HUES6 (cell line): ENCODE measurements at regions not wholly inside any gene's neighbourhood (a gene's known extent, or its start where the extent isn't known, plus 50 kb on each side); places are given as distances from the start of the nearest gene placed in this dataset.

Source experiments
- H3K27ac ChIP-seq: 2 replicates; pipeline ENCODE4 v1.7.0; 2013; ENCODE audit warnings: low read depth, mild to moderate bottlenecking, low read length, inconsistent platforms
- H3K27me3 ChIP-seq: 2 replicates; pipeline ENCODE4 v1.6.1; 2013; ENCODE audit warnings: low read length; ENCODE audit not compliant: control insufficient read depth, insufficient read depth
- H3K36me3 ChIP-seq: 2 replicates; pipeline ENCODE4 v1.6.1; 2013; ENCODE audit warnings: low read length; ENCODE audit not compliant: control insufficient read depth, insufficient read depth
- H3K4me1 ChIP-seq: 2 replicates; pipeline ENCODE4 v1.6.1; 2013; ENCODE audit warnings: low read length; ENCODE audit not compliant: control insufficient read depth, insufficient read depth
- H3K4me3 ChIP-seq: 2 replicates; pipeline ENCODE4 v1.5.1; 2013; ENCODE audit warnings: low read depth, low read length
- H3K9ac ChIP-seq: one replicate; pipeline ENCODE4 v1.6.1; 2013; ENCODE audit warnings: mild to moderate bottlenecking, low read length
- H3K9me3 ChIP-seq: 2 replicates; pipeline ENCODE4 v1.6.1; 2013; ENCODE audit warnings: low read depth, low read length; ENCODE audit not compliant: control insufficient read depth, insufficient read depth

DNA sequence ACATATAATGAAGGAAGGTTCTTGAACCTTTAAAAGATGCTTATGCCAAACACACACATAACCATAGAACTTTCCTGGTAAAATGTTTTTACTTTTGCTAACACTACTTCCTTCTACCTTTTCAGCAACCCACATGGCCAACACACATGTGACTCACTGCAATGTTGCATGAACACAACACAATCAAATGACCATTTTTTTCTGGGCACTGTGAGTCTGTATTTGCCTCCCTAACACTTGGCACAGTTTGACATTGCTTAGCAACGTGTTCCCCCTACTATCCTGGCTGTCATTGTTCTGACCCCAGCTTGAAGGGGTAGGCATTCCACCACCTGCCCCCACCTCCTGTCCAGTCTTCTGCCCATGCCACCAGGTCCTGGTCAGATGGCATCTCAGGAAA is 169.4 kb upstream of the PRNP start:
- no peaks in the 10 kb centered on the region for H3K27me3 ChIP-seq
- H3K9me3 ChIP-seq: no peaks in the 10 kb centered on the region
- H3K4me1 ChIP-seq: peaks cover 12% of the 10 kb centered on the region
- H3K9ac ChIP-seq: no peak overlapping the region
- H3K4me3 ChIP-seq: no peak overlapping the region
- H3K36me3 ChIP-seq: no peaks in the 10 kb centered on the region
- H3K27ac ChIP-seq: no peak overlapping the region

DNA sequence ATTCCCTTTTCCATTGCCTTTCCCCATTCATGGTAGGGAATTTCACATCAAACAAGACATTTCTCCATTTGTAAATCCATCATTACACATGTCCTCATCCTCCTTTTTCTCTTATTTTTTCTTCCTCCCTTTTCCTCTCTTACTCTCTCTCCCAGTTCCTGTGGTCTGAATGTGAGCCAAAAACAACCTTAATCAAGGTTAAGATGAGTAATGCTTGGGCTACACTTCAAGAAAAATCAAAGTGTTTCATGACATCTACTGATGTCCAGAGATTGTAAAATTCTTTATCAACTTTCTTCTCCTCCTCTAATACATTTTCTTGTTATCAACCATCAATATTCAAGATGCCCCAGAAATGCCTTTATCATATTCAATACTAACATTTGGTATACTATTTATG is 172.5 kb upstream of the PRNP start:
- Histone ChIP-seq H3K9ac (no peak overlapping the region), H3K9me3 (peaks cover 10% of the 10 kb centered on the region), H3K27ac (no peak overlapping the region), H3K4me3 (no peak overlapping the region), H3K27me3 (no peaks in the 10 kb centered on the region), H3K36me3 (no peaks in the 10 kb centered on the region), H3K4me1 (peaks cover 12% of the 10 kb centered on the region)

DNA sequence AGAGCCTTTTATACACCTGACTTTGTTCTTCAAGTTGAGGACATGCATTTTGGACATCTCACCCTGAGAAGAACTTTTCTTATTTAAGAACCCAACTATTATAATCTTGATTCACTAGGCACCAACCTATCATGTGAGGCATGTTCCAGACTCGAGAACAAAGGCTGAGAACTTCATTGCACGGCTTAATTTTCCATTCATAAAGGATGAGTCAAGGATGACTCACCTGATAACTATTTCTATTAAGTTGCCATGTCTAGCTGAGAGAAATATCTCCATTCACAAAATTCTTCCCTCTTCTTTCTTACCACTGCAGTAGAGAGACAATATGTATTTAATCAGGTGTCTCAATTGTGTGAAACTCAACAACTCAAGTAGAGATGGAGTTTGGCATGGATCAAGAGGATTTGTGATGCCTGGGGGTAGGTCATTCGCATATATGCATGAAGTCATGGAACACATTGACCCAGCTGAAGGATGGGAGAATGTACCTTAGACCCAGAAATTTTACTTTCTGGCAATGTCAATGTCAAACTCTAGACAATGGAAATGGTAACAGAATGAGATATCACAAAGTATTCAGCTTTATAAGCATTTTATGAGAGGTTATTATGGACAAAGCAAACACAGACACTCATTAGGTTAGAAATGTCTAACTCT is 173.2 kb upstream of the PRNP start:
- no peak overlapping the region for H3K4me3 ChIP-seq
- no peak overlapping the region for H3K27ac ChIP-seq
- H3K4me1 ChIP-seq: peaks cover 18% of the 10 kb centered on the region
- no peak overlapping the region for H3K9ac ChIP-seq
- no peaks in the 10 kb centered on the region for H3K36me3 ChIP-seq
- H3K27me3 ChIP-seq: no peaks in the 10 kb centered on the region
- H3K9me3 ChIP-seq: peaks cover 10% of the 10 kb centered on the region

DNA sequence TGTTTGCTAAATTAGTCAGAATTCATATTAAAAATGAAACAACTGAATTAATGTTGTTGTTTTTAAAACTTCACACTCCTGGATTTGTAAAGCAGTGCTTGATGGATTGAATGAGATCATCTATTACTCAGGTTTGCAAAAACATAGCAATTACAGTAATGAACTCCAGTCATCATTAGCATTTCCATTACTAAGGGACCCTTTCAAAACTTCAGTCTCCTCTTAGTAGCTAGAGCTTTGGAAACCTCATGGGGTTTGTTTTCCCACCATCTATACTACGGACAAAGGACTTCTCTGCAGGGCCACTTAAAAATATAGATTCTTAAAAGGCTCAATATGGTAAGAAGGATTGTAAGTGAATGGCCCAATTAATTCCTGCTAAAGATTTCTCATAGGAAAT is 174.5 kb upstream of the PRNP start:
- Histone ChIP-seq H3K27ac (no peak overlapping the region), H3K9ac (no peak overlapping the region), H3K36me3 (no peaks in the 10 kb centered on the region), H3K9me3 (peaks cover 10% of the 10 kb centered on the region), H3K4me1 (peaks cover 27% of the 10 kb centered on the region), H3K27me3 (no peaks in the 10 kb centered on the region), H3K4me3 (no peak overlapping the region)

DNA sequence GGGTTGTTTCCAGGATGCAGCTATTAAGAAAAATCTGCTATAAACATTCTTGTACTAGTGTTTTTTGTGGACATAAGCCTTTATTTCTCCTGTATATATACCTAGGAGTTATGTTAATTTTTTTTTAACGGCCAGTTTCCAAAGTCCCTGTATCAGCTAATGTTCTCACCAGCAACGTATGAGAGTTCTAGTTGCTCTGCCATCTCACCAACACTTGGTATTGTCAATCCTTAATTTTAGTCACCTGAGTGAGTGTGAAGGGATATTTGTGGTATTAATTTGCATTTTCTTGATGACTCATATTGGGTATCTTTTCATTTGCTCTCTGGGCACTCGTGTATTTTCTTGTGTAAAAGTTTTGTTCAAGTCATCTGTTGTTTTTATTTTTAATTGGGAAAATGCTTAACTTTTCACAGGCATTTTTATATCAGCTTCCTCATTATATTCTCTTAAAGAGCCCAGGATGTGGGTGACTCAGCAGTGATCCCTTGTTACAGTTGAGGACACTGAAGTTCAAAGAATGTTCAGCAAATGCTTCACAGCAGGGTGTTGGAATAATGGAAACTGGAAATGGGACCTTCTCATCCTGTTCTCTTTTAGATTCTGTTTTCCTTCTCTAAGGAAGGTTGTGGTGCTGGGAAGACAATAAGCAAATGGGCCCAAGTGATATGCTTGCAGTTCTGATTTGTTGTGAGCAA is 176.3 kb upstream of the PRNP start:
- Histone ChIP-seq H3K9ac (no peak overlapping the region), H3K27ac (no peak overlapping the region), H3K27me3 (no peaks in the 10 kb centered on the region), H3K4me1 (peaks cover 27% of the 10 kb centered on the region), H3K36me3 (no peaks in the 10 kb centered on the region), H3K9me3 (peaks cover 12% of the 10 kb centered on the region), H3K4me3 (no peak overlapping the region)

DNA sequence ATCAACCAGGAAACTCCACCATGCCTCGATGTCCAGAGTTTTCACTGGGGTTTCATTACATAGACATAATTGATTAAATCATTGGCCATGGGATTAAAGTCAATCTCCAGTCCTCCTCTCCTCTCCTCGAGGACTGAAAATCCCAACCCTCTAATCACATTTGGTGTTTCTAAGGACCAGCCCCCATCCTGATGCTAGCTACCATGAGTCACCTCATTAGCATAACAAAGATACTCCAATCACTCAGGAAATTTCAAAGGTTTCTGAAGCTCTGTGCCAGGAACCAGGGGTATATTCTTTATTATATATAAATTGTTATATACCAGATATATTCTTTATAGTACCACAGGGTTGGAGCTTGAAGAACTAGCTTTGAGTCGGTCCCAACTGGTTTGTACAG is 177.5 kb upstream of the PRNP start:
- Histone ChIP-seq H3K27ac (no peak overlapping the region; the same call in 1 of the 2 replicates), H3K27me3 (no peaks in the 10 kb centered on the region), H3K9ac (no peak overlapping the region), H3K9me3 (peaks cover 12% of the 10 kb centered on the region), H3K4me1 (peaks cover 27% of the 10 kb centered on the region), H3K4me3 (peak overlapping the region; percentile 10; the same call in 1 of the 2 replicates), H3K36me3 (no peaks in the 10 kb centered on the region)

DNA sequence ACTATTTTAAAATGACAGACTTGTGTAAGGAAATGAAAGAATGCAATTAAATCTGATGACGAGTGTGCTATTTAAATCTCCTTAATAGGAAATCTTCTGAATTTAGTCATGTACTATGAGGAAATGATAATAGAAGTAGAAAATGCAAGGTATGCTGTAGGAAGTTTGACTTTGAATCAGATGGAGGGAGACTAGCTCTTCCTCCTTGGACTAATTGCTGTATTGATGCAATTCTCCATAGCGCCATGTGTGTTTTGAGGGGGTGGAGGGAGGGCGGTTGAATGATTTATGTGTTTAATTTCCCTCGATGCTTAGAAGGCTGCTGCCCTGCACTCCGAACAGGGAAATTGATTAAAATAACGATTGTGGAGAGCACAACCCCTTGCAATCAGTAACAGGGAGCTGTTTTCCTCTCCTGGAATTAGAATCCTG is 179.0 kb upstream of the PRNP start:
- H3K9me3 ChIP-seq: peaks cover 21% of the 10 kb centered on the region
- H3K27me3 ChIP-seq: no peaks in the 10 kb centered on the region
- peaks cover 18% of the 10 kb centered on the region for H3K4me1 ChIP-seq
- no peaks in the 10 kb centered on the region for H3K36me3 ChIP-seq
- H3K27ac ChIP-seq: no peak overlapping the region
- no peak overlapping the region for H3K9ac ChIP-seq
- no peak overlapping the region for H3K4me3 ChIP-seq

DNA sequence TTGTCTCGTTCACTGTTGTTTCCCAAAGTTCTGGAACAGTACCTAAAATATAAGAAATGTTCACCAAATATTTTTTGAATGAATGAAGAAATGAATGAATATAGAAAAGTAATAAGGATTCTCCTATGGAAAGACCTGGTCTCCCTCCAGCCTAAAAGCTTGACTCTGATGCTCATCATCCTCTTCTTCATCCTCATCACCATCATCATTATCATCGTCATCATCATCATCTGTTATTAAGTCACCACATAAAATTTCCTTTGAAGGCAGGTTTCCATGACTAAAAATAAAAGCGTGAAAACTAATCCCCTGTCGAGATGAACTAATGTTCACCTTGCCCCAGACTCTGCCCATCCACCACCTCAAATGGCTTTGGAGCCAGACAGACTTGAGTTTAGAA is 181.4 kb upstream of the PRNP start:
- H3K36me3 ChIP-seq: no peaks in the 10 kb centered on the region
- no peaks in the 10 kb centered on the region for H3K27me3 ChIP-seq
- no peak overlapping the region for H3K4me3 ChIP-seq
- H3K4me1 ChIP-seq: peaks cover 16% of the 10 kb centered on the region
- no peak overlapping the region for H3K9ac ChIP-seq
- no peak overlapping the region for H3K27ac ChIP-seq
- H3K9me3 ChIP-seq: peaks cover 36% of the 10 kb centered on the region

DNA sequence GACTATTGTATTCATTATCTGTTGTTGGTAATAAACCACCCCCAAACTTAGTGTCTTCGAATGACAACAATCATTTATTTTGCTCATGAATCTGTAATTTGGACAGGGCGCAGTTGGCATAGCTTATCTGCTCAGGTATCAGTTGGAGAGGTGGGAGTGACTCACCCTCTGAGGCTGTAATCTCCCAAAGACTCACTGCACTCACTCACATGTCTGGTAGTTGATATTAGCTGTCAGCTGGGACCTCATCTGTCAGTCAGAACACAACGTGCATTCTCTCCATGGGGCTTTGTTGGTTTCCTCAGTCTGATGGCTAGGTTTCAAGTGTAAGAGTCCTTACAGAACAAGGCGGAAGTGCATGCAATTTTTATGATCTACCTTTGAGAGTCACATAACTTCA is 183.5 kb upstream of the PRNP start:
- Histone ChIP-seq H3K27me3 (no peaks in the 10 kb centered on the region), H3K4me3 (no peak overlapping the region), H3K36me3 (no peaks in the 10 kb centered on the region), H3K4me1 (peaks cover 6% of the 10 kb centered on the region), H3K9me3 (peaks cover 31% of the 10 kb centered on the region), H3K27ac (no peak overlapping the region), H3K9ac (no peak overlapping the region)

DNA sequence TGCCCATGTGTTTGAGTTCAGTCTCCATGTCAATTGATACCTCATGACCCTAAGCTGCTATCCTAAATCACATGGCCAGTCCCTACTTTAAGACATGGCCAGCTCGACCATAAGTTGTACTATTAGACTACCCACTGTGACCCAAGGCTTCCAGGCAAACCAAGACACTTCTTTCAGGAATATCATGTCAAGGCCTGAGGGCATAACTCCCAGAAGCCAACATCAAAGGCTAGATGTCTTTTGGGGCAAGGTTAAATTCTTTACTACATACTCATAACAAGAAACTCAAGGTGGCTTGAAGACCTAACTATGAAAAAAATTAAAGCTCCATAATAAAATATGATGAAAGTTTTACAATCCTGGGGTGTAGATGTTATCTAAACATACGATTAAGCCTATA is 192.9 kb upstream of the PRNP start:
- H3K4me3 ChIP-seq: no peak overlapping the region
- no peak overlapping the region for H3K27ac ChIP-seq
- H3K27me3 ChIP-seq: no peaks in the 10 kb centered on the region
- H3K9ac ChIP-seq: no peak overlapping the region
- H3K36me3 ChIP-seq: no peaks in the 10 kb centered on the region
- 0 out of 2 replicates have a peak, but pooled peaks cover 6% of the 10 kb centered on the region for H3K4me1 ChIP-seq
- H3K9me3 ChIP-seq: no peaks in the 10 kb centered on the region

DNA sequence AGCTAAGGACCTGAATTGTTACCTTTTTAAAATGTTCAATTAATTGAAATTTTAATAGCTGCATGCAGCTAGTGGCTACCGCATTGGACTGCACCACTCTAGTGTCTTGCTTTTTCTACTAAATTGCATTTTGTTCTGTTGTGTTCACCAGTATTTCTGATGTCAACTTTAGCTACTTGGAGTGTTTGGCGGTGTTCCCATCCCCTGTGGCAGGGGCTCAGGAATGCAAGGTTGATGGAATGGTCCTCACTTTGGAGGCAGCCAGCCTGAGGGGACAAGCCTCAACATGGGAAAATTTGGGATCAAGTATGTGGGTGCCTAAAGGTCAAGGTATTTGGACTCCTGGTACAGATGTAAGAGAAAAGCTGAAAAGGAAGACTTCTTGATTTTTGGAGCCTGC is 194.6 kb upstream of the PRNP start:
- Histone ChIP-seq H3K36me3 (no peaks in the 10 kb centered on the region), H3K27me3 (no peaks in the 10 kb centered on the region)

More for the DNA sequence above, 194.6 kb upstream of the PRNP start:
- no peak overlapping the region for H3K9ac ChIP-seq
- H3K4me1 ChIP-seq: 0 out of 2 replicates have a peak, but pooled peaks cover 6% of the 10 kb centered on the region
- no peak overlapping the region for H3K27ac ChIP-seq
- H3K9me3 ChIP-seq: no peaks in the 10 kb centered on the region
- H3K4me3 ChIP-seq: no peak overlapping the region
